Spinal cord (tissue), 9 donors: ENCODE measurements at regions not wholly inside any gene's neighbourhood (a gene's known extent, or its start where the extent isn't known, plus 50 kb on each side); places are given as distances from the start of the nearest gene placed in this dataset.

ENCODE experiments used
- DNase-seq, 6 donors: peaks; one replicate each; pipeline versions ENCODE4 v3.0.0 to v3.0.0-alpha.2; 2013 to 2015; ENCODE audit warnings: low spot score in 6 of 6, low read depth in 4 of 6
- H3K27ac ChIP-seq: one replicate; pipeline ENCODE4 v1.5.1; 2013; ENCODE audit warnings: low read depth, low read length, control low read depth
- H3K27me3 ChIP-seq: one replicate; pipeline ENCODE4 v1.6.1; 2013; ENCODE audit warnings: low read length; ENCODE audit not compliant: control insufficient read depth, insufficient read depth
- H3K36me3 ChIP-seq: one replicate; pipeline ENCODE4 v1.6.1; 2013; ENCODE audit warnings: low read length; ENCODE audit not compliant: control insufficient read depth, insufficient read depth
- H3K4me1 ChIP-seq: one replicate; pipeline ENCODE4 v1.6.1; 2013; ENCODE audit warnings: low read length; ENCODE audit not compliant: control insufficient read depth, insufficient read depth
- H3K4me3 ChIP-seq: one replicate; pipeline ENCODE4 v1.5.1; 2013; ENCODE audit warnings: low read depth, low read length, control low read depth
- H3K9me3 ChIP-seq: one replicate; pipeline ENCODE4 v1.6.1; 2013; ENCODE audit warnings: low read length; ENCODE audit not compliant: control insufficient read depth, insufficient read depth
- WGBS: methylation state at CpG from one replicate; pipeline ENCODE4 v1.1.5; 2013; ENCODE audit warnings: missing lambda C conversion rate; ENCODE audit not compliant: insufficient coverage; 5-methylcytosine and 5-hydroxymethylcytosine counted together
- donor health status: healthy.

- Histone ChIP-seq H3K4me3 (no peak overlapping the region), H3K9me3 (no peaks in the 10 kb centered on the region), H3K27ac (no peak overlapping the region), H3K27me3 (no peaks in the 10 kb centered on the region), H3K4me1 (no peaks in the 10 kb centered on the region), H3K36me3 (no peaks in the 10 kb centered on the region)
- no CpG with 5 or more reads among the region's 1 CpG for WGBS
- no peak for DNase-seq
These were observed 93.6 kb upstream of the SNRPN start for GRCh38 chr15:24861014-24861690.

GRCh38 chr15:24862726-24863521 lies 91.9 kb upstream of the SNRPN start:
- 50% methylated on average over 3 of the region's 6 CpGs for WGBS
- no peak overlapping the region for H3K27ac ChIP-seq
- DNase-seq: no peak

GRCh38 chr15:24865303-24865702 lies 89.5 kb upstream of the SNRPN start:
- 80% methylated on average over 3 of the region's 4 CpGs for WGBS
- Histone ChIP-seq H3K27ac (no peak overlapping the region), H3K36me3 (no peaks in the 10 kb centered on the region), H3K4me3 (no peak overlapping the region), H3K9me3 (no peaks in the 10 kb centered on the region), H3K27me3 (no peaks in the 10 kb centered on the region), H3K4me1 (no peaks in the 10 kb centered on the region)
- no peak for DNase-seq

More at GRCh38 chr15:24862726-24863521, 91.9 kb upstream of the SNRPN start:
- Histone ChIP-seq H3K9me3 (no peaks in the 10 kb centered on the region), H3K27me3 (no peaks in the 10 kb centered on the region), H3K36me3 (no peaks in the 10 kb centered on the region), H3K4me1 (no peaks in the 10 kb centered on the region), H3K4me3 (no peak overlapping the region)

GRCh38 chr15:24877174-24877573 lies 77.6 kb upstream of the SNRPN start:
- Histone ChIP-seq H3K9me3 (no peaks in the 10 kb centered on the region), H3K36me3 (no peaks in the 10 kb centered on the region), H3K4me3 (no peak overlapping the region), H3K4me1 (peaks cover 5% of the 10 kb centered on the region), H3K27ac (no peak overlapping the region), H3K27me3 (no peaks in the 10 kb centered on the region)
- DNase-seq: peak in 1 of 6 donors; percentile 16
- 67% methylated on average over 2 of the region's 7 CpGs for WGBS

GRCh38 chr15:24878153-24878552 lies 76.6 kb upstream of the SNRPN start:
- H3K36me3 ChIP-seq: no peaks in the 10 kb centered on the region
- peaks cover 5% of the 10 kb centered on the region for H3K4me1 ChIP-seq
- H3K4me3 ChIP-seq: peak overlapping the region; percentile 59
- peak in 3 of 6 donors; percentile 29 to 92 (median 88) for DNase-seq
- peak overlapping the region; percentile 71 for H3K27ac ChIP-seq
- no peaks in the 10 kb centered on the region for H3K9me3 ChIP-seq
- WGBS: 19% methylated on average over 33 of the region's 37 CpGs
- no peaks in the 10 kb centered on the region for H3K27me3 ChIP-seq

GRCh38 chr15:24879492-24879891 lies 75.3 kb upstream of the SNRPN start:
- WGBS: no CpG with 5 or more reads among the region's 2 CpGs
- H3K4me1 ChIP-seq: peaks cover 5% of the 10 kb centered on the region
- no peak for DNase-seq

GRCh38 chr15:24880663-24881062 lies 74.1 kb upstream of the SNRPN start:
- Histone ChIP-seq H3K4me3 (no peak overlapping the region), H3K4me1 (peaks cover 5% of the 10 kb centered on the region), H3K27me3 (no peaks in the 10 kb centered on the region), H3K9me3 (no peaks in the 10 kb centered on the region), H3K27ac (no peak overlapping the region), H3K36me3 (no peaks in the 10 kb centered on the region)
- 61% methylated on average over 5 of the region's 8 CpGs for WGBS
- DNase-seq: no peak

More at GRCh38 chr15:24879492-24879891, 75.3 kb upstream of the SNRPN start:
- Histone ChIP-seq H3K27ac (no peak overlapping the region), H3K27me3 (no peaks in the 10 kb centered on the region), H3K4me3 (no peak overlapping the region), H3K36me3 (no peaks in the 10 kb centered on the region), H3K9me3 (no peaks in the 10 kb centered on the region)

GRCh38 chr15:24886538-24886937 lies 68.2 kb upstream of the SNRPN start:
- Histone ChIP-seq H3K27me3 (no peaks in the 10 kb centered on the region), H3K4me1 (no peaks in the 10 kb centered on the region), H3K36me3 (peaks cover 3% of the 10 kb centered on the region), H3K9me3 (no peaks in the 10 kb centered on the region), H3K4me3 (no peak overlapping the region), H3K27ac (no peak overlapping the region)
- no peak for DNase-seq
- 86% methylated on average over 2 of the region's 3 CpGs for WGBS

GRCh38 chr15:24898715-24899272 lies 56.0 kb upstream of the SNRPN start:
- Histone ChIP-seq H3K4me1 (no peaks in the 10 kb centered on the region), H3K27ac (no peak overlapping the region), H3K4me3 (no peak overlapping the region), H3K27me3 (no peaks in the 10 kb centered on the region), H3K36me3 (no peaks in the 10 kb centered on the region), H3K9me3 (no peaks in the 10 kb centered on the region)
- 65% methylated on average over 7 of the region's 8 CpGs for WGBS
- peak in 1 of 6 donors; percentile 52 for DNase-seq
